HEK293 (cell line): ENCODE measurements at regions not wholly inside any gene's neighbourhood (a gene's known extent, or its start where the extent isn't known, plus 50 kb on each side); places are given as distances from the start of the nearest gene placed in this dataset.

Experiments
- CTCF ChIA-PET: fragments of 350-600 bp; formaldehyde crosslinking; extraction: SDS; loops from one replicate; lab custom pipeline; 2021; ENCODE audit warnings: antibody characterized with exemption; lab: Yijun Ruan, JAX
- POLR2A ChIA-PET: fragments of 300-600 bp; formaldehyde crosslinking; extraction: SDS; loops from one replicate; lab custom pipeline; 2020; ENCODE audit warnings: antibody characterized with exemption, inconsistent platforms; lab: Yijun Ruan, JAX
- H3K27ac ChIP-seq: fragments of 200-500 bp; sonication (Bioruptor generic); 2 replicates; pipeline ENCODE4 v1.5.1; 2014; ENCODE audit warnings: low read depth, low read length, control low read depth, inconsistent platforms; ENCODE audit errors: extremely low read depth
- H3K36me3 ChIP-seq, 2 experiments: fragments of 200-500 bp in 1 of 2; sonication (Bioruptor generic) in 1 of 2; 1 replicate in 1 of 2; 2 replicates in 1 of 2; pipeline ENCODE4 v1.5.1; 2014 to 2017; ENCODE audit warnings: inconsistent platforms in 2 of 2, low read length in 2 of 2; ENCODE audit not compliant: control insufficient read depth in 2 of 2, insufficient read depth in 1 of 2
- H3K4me1 ChIP-seq: fragments of 200-500 bp; sonication (Bioruptor generic); 2 replicates; pipeline ENCODE4 v1.5.1; 2014; ENCODE audit warnings: mild to moderate bottlenecking, low read length, inconsistent platforms; ENCODE audit not compliant: control insufficient read depth, insufficient read depth
- H3K4me3 ChIP-seq: 2 replicates; pipeline ENCODE4 v1.5.1; 2011; ENCODE audit warnings: low read depth, mild to moderate bottlenecking, control low read depth, low read length, moderate library complexity
- H3K9me3 ChIP-seq: fragments of 200-500 bp; sonication (Bioruptor generic); 2 replicates; pipeline ENCODE4 v1.5.1; 2014; ENCODE audit warnings: low read depth, low read length, inconsistent platforms; ENCODE audit not compliant: control insufficient read depth, insufficient read depth
- IKZF3 ChIP-seq: fragments of 450-650 bp; IDR thresholded peaks from 2 replicates; pipeline ENCODE4 v1.5.0; 2018; ENCODE audit warnings: missing biosample characterization, mild to moderate bottlenecking, missing genetic modification characterization, moderate library complexity
- KLF1 ChIP-seq: fragments of 450-650 bp; formaldehyde crosslinking; IDR thresholded peaks from 2 replicates; pipeline ENCODE4 v1.5.1; 2016; ENCODE audit warnings: missing biosample characterization, missing genetic modification characterization
- SETDB1 ChIP-seq: IDR thresholded peaks from one replicate; pipeline ENCODE4 v1.6.1; 2017; ENCODE audit warnings: mild to moderate bottlenecking, low read length, moderate library complexity, mixed read lengths; ENCODE audit not compliant: insufficient read length
- SP3 ChIP-seq: fragments of 450-650 bp; formaldehyde crosslinking; IDR thresholded peaks from 2 replicates; pipeline ENCODE4 v1.5.1; 2016; ENCODE audit warnings: missing biosample characterization, missing genetic modification characterization
- TCF7L2 ChIP-seq: IDR thresholded peaks from 2 replicates; pipeline ENCODE4 v1.6.1; 2011; ENCODE audit warnings: low read depth, mild to moderate bottlenecking, inconsistent platforms, low read length, moderate library complexity, borderline replicate concordance
- ZBTB8A ChIP-seq: fragments of 450-650 bp; formaldehyde crosslinking; IDR thresholded peaks from 2 replicates; pipeline ENCODE4 v1.5.1; 2016; ENCODE audit warnings: missing biosample characterization, missing genetic modification characterization
- ZEB2 ChIP-seq: fragments of 450-650 bp; formaldehyde crosslinking; IDR thresholded peaks from 2 replicates; pipeline ENCODE4 v1.5.1; 2016; ENCODE audit warnings: missing biosample characterization, missing genetic modification characterization
- ZNF10 ChIP-seq: fragments of 450-650 bp; formaldehyde crosslinking; IDR thresholded peaks from 2 replicates; pipeline ENCODE4 v1.5.1; 2017; ENCODE audit warnings: missing biosample characterization, missing genetic modification characterization
- ZNF341 ChIP-seq: fragments of 450-650 bp; formaldehyde crosslinking; IDR thresholded peaks from 2 replicates; pipeline ENCODE4; 2016; ENCODE audit warnings: low read depth, missing biosample characterization, missing genetic modification characterization
- ZNF354C ChIP-seq: fragments of 450-650 bp; formaldehyde crosslinking; IDR thresholded peaks from 2 replicates; pipeline ENCODE4 v1.5.1; 2016; ENCODE audit warnings: missing biosample characterization, missing genetic modification characterization, low read depth, borderline replicate concordance
- ZNF391 ChIP-seq: fragments of 450-650 bp; formaldehyde crosslinking; IDR thresholded peaks from 2 replicates; pipeline ENCODE4 v1.5.1; 2016; ENCODE audit warnings: low read depth, missing biosample characterization, missing genetic modification characterization, borderline replicate concordance
- ZNF423 ChIP-seq: fragments of 450-650 bp; formaldehyde crosslinking; IDR thresholded peaks from 2 replicates; pipeline ENCODE4 v1.5.1; 2016; ENCODE audit warnings: missing biosample characterization, missing genetic modification characterization
- ZNF529 ChIP-seq: fragments of 450-650 bp; formaldehyde crosslinking; IDR thresholded peaks from 2 replicates; pipeline ENCODE4 v1.5.1; 2017; ENCODE audit warnings: missing genetic modification characterization, missing biosample characterization; ENCODE audit not compliant: insufficient replicate concordance
- ZNF561 ChIP-seq: fragments of 450-650 bp; IDR thresholded peaks from 2 replicates; pipeline ENCODE4 v1.5.1; 2018; ENCODE audit warnings: missing biosample characterization, missing genetic modification characterization, borderline replicate concordance
- ZNF792 ChIP-seq: fragments of 450-650 bp; formaldehyde crosslinking; IDR thresholded peaks from 2 replicates; pipeline ENCODE4 v1.5.1; 2016; ENCODE audit warnings: missing biosample characterization, missing genetic modification characterization
- ZNF837 ChIP-seq: fragments of 450-650 bp; formaldehyde crosslinking; IDR thresholded peaks from 2 replicates; pipeline ENCODE4 v1.5.1; 2016; ENCODE audit warnings: missing biosample characterization, missing genetic modification characterization
- ZXDB ChIP-seq: fragments of 450-650 bp; formaldehyde crosslinking; IDR thresholded peaks from 2 replicates; pipeline ENCODE4 v1.5.1; 2016; ENCODE audit warnings: missing biosample characterization, missing genetic modification characterization
- TF ChIP-seq, protein P1 (sequence below): fragments of 450-650 bp; formaldehyde crosslinking; IDR thresholded peaks from 2 replicates; pipeline ENCODE4 v1.5.1; 2016; ENCODE audit warnings: missing biosample characterization, missing genetic modification characterization, borderline replicate concordance

DNA sequence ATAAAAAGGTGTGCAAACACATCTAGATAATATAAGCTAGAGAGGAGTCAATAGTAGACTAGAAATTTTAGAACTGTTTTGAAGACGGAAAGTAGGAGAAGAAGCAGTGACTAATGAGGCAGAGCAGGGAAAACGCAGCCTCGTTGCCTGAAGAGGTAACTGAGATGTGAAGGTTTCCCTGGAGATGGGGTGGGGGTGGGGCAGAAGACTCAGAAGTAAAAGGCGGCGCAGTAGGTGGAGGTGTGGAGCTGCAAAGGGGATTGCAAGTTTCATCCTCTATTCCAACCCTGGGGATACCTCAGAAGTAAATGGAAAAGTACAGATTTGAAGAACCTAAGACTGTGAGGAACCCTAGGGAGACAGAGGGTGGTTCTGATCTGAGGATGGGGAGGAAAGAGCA, 109.5 kb downstream of the TMPRSS5 start:
- TF ChIP-seq KLF1 (tag by site-specific recombination) (no peak), ZEB2 (no peak), ZNF341 (tag by site-specific recombination) (no peak)
- TF ChIP-seq, all 188 proteins: peak for 0
- no peaks in the 10 kb centered on the region for H3K36me3 ChIP-seq
- H3K27ac ChIP-seq: no peak overlapping the region
- CTCF ChIA-PET: interaction anchor here (0.7 kb wide), 2 partner anchors 86 to 126 kb away, joined by 3 to 4 read pairs; no protein-coding TSS in a partner anchor
- POLR2A ChIA-PET: interaction anchor here (0.6 kb wide), 1 partner anchor 34 kb away, joined by 4 read pairs; no protein-coding TSS in a partner anchor
- H3K4me1 ChIP-seq: no peaks in the 10 kb centered on the region
- no peak overlapping the region for H3K4me3 ChIP-seq
- no peaks in the 10 kb centered on the region for H3K9me3 ChIP-seq

DNA sequence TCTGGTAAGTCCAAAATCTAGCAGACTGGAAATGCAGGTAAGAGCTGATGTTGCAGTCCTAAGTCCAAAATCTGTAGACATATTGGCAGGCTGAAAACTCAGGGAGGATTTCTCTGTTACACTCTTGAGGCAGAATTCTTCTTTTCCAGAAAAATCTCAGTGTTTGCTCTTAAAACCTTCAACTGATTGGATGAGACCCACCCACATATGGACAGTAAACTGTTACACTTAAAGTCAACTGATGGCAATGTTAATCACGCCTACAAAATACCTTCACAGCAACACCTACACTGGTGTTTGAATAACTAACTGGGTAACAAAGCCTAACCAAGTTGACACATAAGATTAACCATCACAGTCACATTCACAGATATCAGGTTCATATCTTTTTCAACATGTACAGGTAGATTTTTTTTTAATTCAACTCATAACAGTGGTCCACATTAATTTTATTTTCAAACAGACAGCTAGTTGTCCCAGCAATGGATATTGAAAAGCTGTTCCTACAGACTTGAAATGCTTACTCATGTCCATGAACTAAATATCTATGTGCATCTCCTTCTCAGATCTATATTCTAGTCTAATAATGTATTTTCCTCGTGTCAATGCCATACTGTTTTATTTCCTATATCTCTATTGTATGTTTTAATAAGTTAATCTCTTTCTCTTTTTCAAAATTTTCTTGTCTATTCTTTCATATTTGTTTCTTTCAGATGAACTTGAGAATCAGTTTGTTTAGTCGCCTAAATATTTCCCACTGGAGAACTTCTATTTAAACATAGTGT, 110.1 kb downstream of the TMPRSS5 start:
- POLR2A ChIA-PET: interaction anchor here (0.6 kb wide), 1 partner anchor 33 kb away, joined by 4 read pairs; no protein-coding TSS in a partner anchor
- CTCF ChIA-PET: interaction anchor here (0.7 kb wide), 1 partner anchor 87 kb away, joined by 3 read pairs; no protein-coding TSS in a partner anchor

DNA sequence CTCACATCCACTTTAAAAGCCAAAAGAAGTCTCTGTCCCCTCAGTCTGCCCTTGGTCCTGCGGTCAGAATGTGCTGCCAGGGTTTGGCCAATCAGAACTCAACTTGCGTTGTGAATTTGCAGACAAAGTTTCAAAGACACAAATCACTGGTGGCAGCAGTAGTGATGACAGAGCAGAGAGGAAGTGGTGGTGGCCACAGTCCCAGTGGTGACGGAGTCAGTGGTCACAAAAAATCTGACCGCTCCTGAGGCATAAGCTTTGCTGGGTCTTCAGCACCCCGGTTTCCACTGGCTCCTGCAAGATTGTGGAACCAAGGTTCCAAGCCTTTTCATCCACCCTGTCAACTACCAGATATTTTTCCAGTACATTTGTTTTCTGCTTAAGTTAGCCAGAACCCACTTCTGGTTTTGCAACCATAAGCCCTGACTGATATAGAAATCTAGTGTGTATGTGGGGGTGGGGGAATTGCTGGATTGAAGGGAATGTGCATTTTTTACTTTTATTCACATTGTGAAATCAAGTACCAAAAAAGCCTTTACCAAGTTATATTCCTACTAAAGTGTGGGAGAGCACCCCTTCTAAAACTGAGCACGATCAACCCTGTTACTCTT, 112.3 kb downstream of the TMPRSS5 start:
- CTCF ChIA-PET: interaction anchor here (0.6 kb wide), 1 partner anchor 666 kb away, joined by 3 read pairs; no protein-coding TSS in a partner anchor
- TF ChIP-seq ZNF354C (tag by site-specific recombination) (no peak), ZNF529 (tag by site-specific recombination) (no peak), ZBTB8A (tag by site-specific recombination) (no peak), ZNF391 (tag by site-specific recombination) (no peak), ZNF561 (no peak), IKZF3 (tag by site-specific recombination) (no peak), ZNF423 (tag by site-specific recombination) (no peak), SP3 (tag by site-specific recombination) (no peak), ZNF837 (tag by site-specific recombination) (no peak), ZNF792 (tag by site-specific recombination) (no peak), TCF7L2 (no peak)
- TF ChIP-seq, protein P1, sequence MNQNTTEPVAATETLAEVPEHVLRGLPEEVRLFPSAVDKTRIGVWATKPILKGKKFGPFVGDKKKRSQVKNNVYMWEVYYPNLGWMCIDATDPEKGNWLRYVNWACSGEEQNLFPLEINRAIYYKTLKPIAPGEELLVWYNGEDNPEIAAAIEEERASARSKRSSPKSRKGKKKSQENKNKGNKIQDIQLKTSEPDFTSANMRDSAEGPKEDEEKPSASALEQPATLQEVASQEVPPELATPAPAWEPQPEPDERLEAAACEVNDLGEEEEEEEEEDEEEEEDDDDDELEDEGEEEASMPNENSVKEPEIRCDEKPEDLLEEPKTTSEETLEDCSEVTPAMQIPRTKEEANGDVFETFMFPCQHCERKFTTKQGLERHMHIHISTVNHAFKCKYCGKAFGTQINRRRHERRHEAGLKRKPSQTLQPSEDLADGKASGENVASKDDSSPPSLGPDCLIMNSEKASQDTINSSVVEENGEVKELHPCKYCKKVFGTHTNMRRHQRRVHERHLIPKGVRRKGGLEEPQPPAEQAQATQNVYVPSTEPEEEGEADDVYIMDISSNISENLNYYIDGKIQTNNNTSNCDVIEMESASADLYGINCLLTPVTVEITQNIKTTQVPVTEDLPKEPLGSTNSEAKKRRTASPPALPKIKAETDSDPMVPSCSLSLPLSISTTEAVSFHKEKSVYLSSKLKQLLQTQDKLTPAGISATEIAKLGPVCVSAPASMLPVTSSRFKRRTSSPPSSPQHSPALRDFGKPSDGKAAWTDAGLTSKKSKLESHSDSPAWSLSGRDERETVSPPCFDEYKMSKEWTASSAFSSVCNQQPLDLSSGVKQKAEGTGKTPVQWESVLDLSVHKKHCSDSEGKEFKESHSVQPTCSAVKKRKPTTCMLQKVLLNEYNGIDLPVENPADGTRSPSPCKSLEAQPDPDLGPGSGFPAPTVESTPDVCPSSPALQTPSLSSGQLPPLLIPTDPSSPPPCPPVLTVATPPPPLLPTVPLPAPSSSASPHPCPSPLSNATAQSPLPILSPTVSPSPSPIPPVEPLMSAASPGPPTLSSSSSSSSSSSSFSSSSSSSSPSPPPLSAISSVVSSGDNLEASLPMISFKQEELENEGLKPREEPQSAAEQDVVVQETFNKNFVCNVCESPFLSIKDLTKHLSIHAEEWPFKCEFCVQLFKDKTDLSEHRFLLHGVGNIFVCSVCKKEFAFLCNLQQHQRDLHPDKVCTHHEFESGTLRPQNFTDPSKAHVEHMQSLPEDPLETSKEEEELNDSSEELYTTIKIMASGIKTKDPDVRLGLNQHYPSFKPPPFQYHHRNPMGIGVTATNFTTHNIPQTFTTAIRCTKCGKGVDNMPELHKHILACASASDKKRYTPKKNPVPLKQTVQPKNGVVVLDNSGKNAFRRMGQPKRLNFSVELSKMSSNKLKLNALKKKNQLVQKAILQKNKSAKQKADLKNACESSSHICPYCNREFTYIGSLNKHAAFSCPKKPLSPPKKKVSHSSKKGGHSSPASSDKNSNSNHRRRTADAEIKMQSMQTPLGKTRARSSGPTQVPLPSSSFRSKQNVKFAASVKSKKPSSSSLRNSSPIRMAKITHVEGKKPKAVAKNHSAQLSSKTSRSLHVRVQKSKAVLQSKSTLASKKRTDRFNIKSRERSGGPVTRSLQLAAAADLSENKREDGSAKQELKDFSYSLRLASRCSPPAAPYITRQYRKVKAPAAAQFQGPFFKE (tag by site-specific recombination): no peak
- Histone ChIP-seq H3K9me3 (no peaks in the 10 kb centered on the region), H3K4me3 (no peak overlapping the region), H3K36me3 (no peaks in the 10 kb centered on the region), H3K27ac (no peak overlapping the region), H3K4me1 (no peaks in the 10 kb centered on the region)
- POLR2A ChIA-PET: no interaction called here

More for the DNA sequence above, 110.1 kb downstream of the TMPRSS5 start:
- Histone ChIP-seq H3K4me3 (no peak overlapping the region), H3K27ac (no peak overlapping the region), H3K4me1 (no peaks in the 10 kb centered on the region), H3K36me3 (no peaks in the 10 kb centered on the region), H3K9me3 (no peaks in the 10 kb centered on the region)
- TF ChIP-seq ZXDB (no peak), SETDB1 (peak; percentile 90), ZNF10 (tag by site-specific recombination) (peak; percentile 53; the same call in 1 of the 2 replicates)
